ENCODE measurements at regions not wholly inside any gene's neighbourhood (a gene's known extent, or its start where the extent isn't known, plus 50 kb on each side); places are given as distances from the start of the nearest gene placed in this dataset.

DNA sequence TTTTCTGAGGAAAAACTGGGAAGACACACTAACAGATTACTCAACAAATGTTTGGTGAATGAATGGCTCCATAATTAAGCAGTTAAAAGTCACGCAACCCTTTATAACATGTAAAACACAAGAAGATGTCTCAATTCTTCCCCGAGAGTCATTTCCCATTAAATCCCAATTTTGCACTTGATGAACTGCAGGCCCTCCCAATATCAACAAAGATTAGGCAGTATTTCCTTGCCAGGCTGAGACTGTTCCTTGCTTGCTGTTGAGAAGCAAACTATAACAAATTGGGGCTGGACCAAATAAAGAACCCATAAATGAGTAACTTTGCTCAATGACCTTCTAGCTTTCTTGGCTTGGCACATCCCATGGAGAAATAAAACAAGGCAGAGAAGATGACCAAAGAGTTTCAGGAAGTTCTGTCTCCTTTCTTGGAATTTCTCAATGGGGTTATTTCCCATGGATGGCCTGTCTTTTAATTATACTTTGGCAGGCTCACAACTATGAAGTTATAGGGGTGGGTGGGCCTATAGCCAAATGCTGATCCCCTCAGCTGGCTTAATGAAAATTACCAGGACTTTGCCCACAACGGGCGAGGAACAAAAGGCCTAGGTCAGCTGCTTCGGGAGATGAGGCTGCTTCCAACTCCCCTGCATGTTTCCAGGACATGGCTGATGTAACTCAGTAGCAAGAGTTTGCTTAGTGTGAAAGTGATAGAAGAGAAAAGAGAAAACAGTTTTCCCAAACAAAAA lies 243.1 kb upstream of the RFX3 start:
- CTCF ChIA-PET (ENCODE audit: low intra/inter-chr PET ratio, low total read pairs) = no interaction called here
- H3K27me3 ChIP-seq (ENCODE audit: control insufficient read depth in 1 of 2, insufficient read depth in 2 of 2, low read length in 2 of 2) = no peaks in the 10 kb centered on the region
- POLR2A ChIA-PET = no interaction called here
- FAIRE-seq (no peak), DNase-seq (ENCODE audit: low spot score) (no peak), ATAC-seq (no peak)
- no TSS peak for BruUV-seq (replicated peaks)
- intact Hi-C loops (cut with micrococcal nuclease; ENCODE audit: unreplicated experiment) (no loop called here), in situ Hi-C loops (cut with HindIII; ENCODE audit: extremely low pct_ligation_motif_present, low pct_unique_long_range_greater_than_20kb) (no loop called here)
- no peak overlapping the region for H3K4me3 ChIP-seq (replicated peaks in 1 of 3; ENCODE audit: insufficient read depth in 1 of 3, low read depth in 2 of 3, low read length in 3 of 3)
- no peak overlapping the region for H3K27ac ChIP-seq (ENCODE audit: extremely low read length, insufficient read depth, low read length)
- no peak overlapping the region for H2AFZ ChIP-seq (ENCODE audit: low read length)
- no peaks in the 10 kb centered on the region for H3K79me2 ChIP-seq (ENCODE audit: insufficient read depth, low read length)
- whole genome bisulfite sequencing (ENCODE audit: low lambda C conversion rate) = 27% methylated on average over 5 of the region's 5 CpGs
- H3K4me1 ChIP-seq (ENCODE audit: insufficient read depth, low read length) = no peaks in the 10 kb centered on the region
- no peaks in the 10 kb centered on the region for H3K36me3 ChIP-seq (replicated peaks in 1 of 2; ENCODE audit: control insufficient read depth in 1 of 2, insufficient read depth in 2 of 2, low read length in 2 of 2)
- H4K20me1 ChIP-seq (ENCODE audit: insufficient read depth, low read length) = no peaks in the 10 kb centered on the region
- no peak for TF ChIP-seq MAFF (IDR thresholded peaks at IDR 0.05; ENCODE audit: low read depth, low read length)
- TF ChIP-seq STAT5B (CRISPR knock-in tag; IDR thresholded peaks at IDR 0.05) = no peak
- TF ChIP-seq ZFAT (CRISPR knock-in tag; conservative IDR thresholded peaks at IDR 0.05) = no peak
- TF ChIP-seq BCLAF1 (IDR thresholded peaks at IDR 0.05) = no peak
- no peak for TF ChIP-seq REXO4 (CRISPR knock-in tag; IDR thresholded peaks at IDR 0.05; ENCODE audit: borderline replicate concordance)
- peak in 1 of 2 experiments; percentile 84; a peak in 2 of 4 replicates for TF ChIP-seq ATF4 (CRISPR knock-in tag; IDR thresholded peaks at IDR 0.05)
- TF ChIP-seq NFE2L2 (IDR thresholded peaks at IDR 0.05; ENCODE audit: low read length) = no peak
- no peak for TF ChIP-seq ZNF224 (CRISPR knock-in tag; IDR thresholded peaks at IDR 0.05)
- H3K4me2 ChIP-seq (ENCODE audit: low read depth, low read length) = no peak overlapping the region
- H3K9ac ChIP-seq (ENCODE audit: insufficient read depth, low read depth, low read length) = no peak overlapping the region
- no peaks in the 10 kb centered on the region for H3K9me3 ChIP-seq (ENCODE audit: low read length)

Measured in HepG2 (cell line).